Dermis blood vessel endothelial cell (primary cell): ENCODE measurements at regions not wholly inside any gene's neighbourhood (a gene's known extent, or its start where the extent isn't known, plus 50 kb on each side); places are given as distances from the start of the nearest gene placed in this dataset.

Experiments used
- DNase-seq: peaks from one replicate; pipeline ENCODE4 v3.0.0; 2010

DNA sequence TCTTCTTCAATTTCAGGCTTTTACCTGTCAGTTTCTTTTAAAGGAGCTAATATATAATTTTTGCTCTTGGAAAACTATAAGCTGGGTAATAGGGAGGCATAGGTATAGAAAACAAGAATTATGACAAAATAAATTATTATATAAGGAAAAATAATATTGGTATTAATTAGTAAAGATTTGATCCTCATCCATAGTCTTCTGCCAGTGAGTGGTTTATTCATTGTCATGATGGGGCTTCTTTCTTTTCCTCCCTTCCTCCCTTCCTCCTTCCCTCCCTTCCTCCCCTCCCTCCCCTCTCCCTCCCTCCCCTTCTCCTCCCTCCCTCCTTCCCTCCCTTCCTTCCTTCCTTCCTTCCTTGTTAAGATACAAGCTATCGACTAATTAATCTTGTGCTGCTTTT is 698.6 kb downstream of the SORCS3 start:
- no peak for DNase-seq

GRCh38 chr10:105328503-105329133 is 687.5 kb downstream of the SORCS3 start:
- no peak for DNase-seq
